AG09309 (cell line): ENCODE measurements at regions not wholly inside any gene's neighbourhood (a gene's known extent, or its start where the extent isn't known, plus 50 kb on each side); places are given as distances from the start of the nearest gene placed in this dataset.
A peak's percentile ranks its signal among the peaks of the same experiment; 100 is the strongest.

Experiments
- DNase-seq: peaks from one replicate; pipeline ENCODE4 v3.0.0-alpha.2; 2010; ENCODE audit warnings: low read depth
- H3K4me3 ChIP-seq: 2 replicates; pipeline ENCODE4 v1.5.1; 2011; ENCODE audit warnings: mild to moderate bottlenecking, low read depth, low read length, moderate library complexity; ENCODE audit not compliant: control insufficient read depth
- CTCF ChIP-seq: IDR thresholded peaks from 2 replicates; pipeline ENCODE4 v1.5.1; 2011; ENCODE audit warnings: mild to moderate bottlenecking, low read depth, low read length, inconsistent platforms; ENCODE audit not compliant: insufficient read depth, control insufficient read depth; ENCODE audit errors: missing control alignments

- DNase-seq = no peak
- no peak for TF ChIP-seq CTCF
- H3K4me3 ChIP-seq = no peak overlapping the region
Measured at GRCh38 chr5:153884612-153884957, 154.1 kb downstream of the FAM114A2 start.

- TF ChIP-seq CTCF = no peak
- H3K4me3 ChIP-seq = no peak overlapping the region
- DNase-seq = peak; percentile 51
Measured at GRCh38 chr5:153883854-153884611, 154.7 kb downstream of the FAM114A2 start.

GRCh38 chr5:153881687-153882086, 157.0 kb downstream of the FAM114A2 start:
- no peak for TF ChIP-seq CTCF
- DNase-seq = no peak
- no peak overlapping the region for H3K4me3 ChIP-seq

- H3K4me3 ChIP-seq = no peak overlapping the region
- TF ChIP-seq CTCF = no peak
- no peak for DNase-seq
Measured at GRCh38 chr5:153880106-153880505, 158.6 kb downstream of the FAM114A2 start.

- no peak overlapping the region for H3K4me3 ChIP-seq
- no peak for DNase-seq
- TF ChIP-seq CTCF = no peak
Measured at GRCh38 chr5:153879596-153879995, 159.1 kb downstream of the FAM114A2 start.

- H3K4me3 ChIP-seq = no peak overlapping the region
- DNase-seq = no peak
- TF ChIP-seq CTCF = no peak
Measured at GRCh38 chr5:153866176-153866575, 172.5 kb downstream of the FAM114A2 start.
